Mesenchymal stem cell (in vitro differentiated cells and primary cell): ENCODE measurements at regions not wholly inside any gene's neighbourhood (a gene's known extent, or its start where the extent isn't known, plus 50 kb on each side); places are given as distances from the start of the nearest gene placed in this dataset.
A peak's percentile ranks its signal among the peaks of the same experiment; 100 is the strongest.

Source experiments
- DNase-seq: peaks from one replicate; pipeline ENCODE4 v3.0.0-alpha.2; 2013
- H2AFZ ChIP-seq: one replicate; pipeline ENCODE4 v1.6.1; 2013; ENCODE audit warnings: low read depth, mild to moderate bottlenecking, control low read depth, inconsistent platforms, low read length, moderate library complexity
- H2AK5ac ChIP-seq: 2 replicates; pipeline ENCODE4 v1.6.1; 2013; ENCODE audit warnings: low read length, moderate library complexity, mild to moderate bottlenecking, inconsistent platforms; ENCODE audit not compliant: severe bottlenecking
- H2BK120ac ChIP-seq: one replicate; pipeline ENCODE4 v1.6.1; 2013; ENCODE audit warnings: low read depth, mild to moderate bottlenecking, inconsistent platforms, low read length, moderate library complexity
- H2BK12ac ChIP-seq, 2 experiments: one replicate each; pipeline ENCODE4 v1.6.1; 2013; ENCODE audit warnings: inconsistent platforms in 2 of 2, low read length in 2 of 2, mild to moderate bottlenecking in 2 of 2, moderate library complexity in 2 of 2, control low read depth in 1 of 2
- H2BK15ac ChIP-seq: one replicate; pipeline ENCODE4 v1.6.1; 2013; ENCODE audit warnings: mild to moderate bottlenecking, low read depth, inconsistent platforms; ENCODE audit not compliant: poor library complexity, severe bottlenecking
- H2BK5ac ChIP-seq: 2 replicates; pipeline ENCODE4 v1.6.1; 2013; ENCODE audit warnings: low read depth, mild to moderate bottlenecking, low read length, control low read depth, inconsistent platforms; ENCODE audit not compliant: poor library complexity, severe bottlenecking
- H3K14ac ChIP-seq, 2 experiments: one replicate each; pipeline ENCODE4 v1.6.1; 2013; ENCODE audit warnings: inconsistent platforms in 2 of 2, low read length in 2 of 2, control low read depth in 1 of 2, mild to moderate bottlenecking in 1 of 2, moderate library complexity in 1 of 2
- H3K18ac ChIP-seq, 2 experiments: one replicate each; pipeline ENCODE4 v1.6.1; 2013; ENCODE audit warnings: inconsistent platforms in 2 of 2, low read length in 2 of 2, control low read depth in 1 of 2, low read depth in 1 of 2, mild to moderate bottlenecking in 1 of 2
- H3K23ac ChIP-seq, 2 experiments: one replicate each; pipeline ENCODE4 v1.6.1; 2013; ENCODE audit warnings: inconsistent platforms in 2 of 2, low read length in 2 of 2, mild to moderate bottlenecking in 2 of 2, moderate library complexity in 2 of 2, control low read depth in 1 of 2
- H3K27ac ChIP-seq: 2 replicates; pipeline ENCODE4 v1.5.1; 2013; ENCODE audit warnings: mild to moderate bottlenecking, moderate library complexity, low read length, control low read depth, inconsistent platforms; ENCODE audit not compliant: poor library complexity, severe bottlenecking
- H3K27me3 ChIP-seq, 2 experiments: 2 replicates each; pipeline versions ENCODE4 v1.6.1 to v1.7.0; 2013; ENCODE audit warnings: low read length in 2 of 2, mild to moderate bottlenecking in 2 of 2, moderate library complexity in 2 of 2, control low read depth in 1 of 2, inconsistent platforms in 1 of 2; ENCODE audit not compliant: control insufficient read depth in 1 of 2, insufficient read depth in 1 of 2
- H3K36me3 ChIP-seq, 2 experiments: 2 replicates each; pipeline versions ENCODE4 v1.6.1 to v1.7.0; 2013; ENCODE audit warnings: low read length in 2 of 2, control low read depth in 1 of 2, inconsistent platforms in 1 of 2, low read depth in 1 of 2, mild to moderate bottlenecking in 1 of 2; ENCODE audit not compliant: insufficient read depth in 2 of 2, control insufficient read depth in 1 of 2
- H3K4ac ChIP-seq, 2 experiments: one replicate each; pipeline ENCODE4 v1.6.1; 2013; ENCODE audit warnings: inconsistent platforms in 2 of 2, low read length in 2 of 2, mild to moderate bottlenecking in 2 of 2, moderate library complexity in 2 of 2, control low read depth in 1 of 2, low read depth in 1 of 2
- H3K4me1 ChIP-seq: 2 replicates; pipeline ENCODE4 v1.6.1; 2013; ENCODE audit warnings: low read depth, low read length, control low read depth; ENCODE audit not compliant: control insufficient read depth, insufficient read depth
- H3K4me2 ChIP-seq: 2 replicates; pipeline ENCODE4 v1.6.1; 2013; ENCODE audit warnings: low read length, mild to moderate bottlenecking, inconsistent platforms; ENCODE audit not compliant: poor library complexity, severe bottlenecking
- H3K4me3 ChIP-seq, 2 experiments: 2 replicates each; pipeline versions ENCODE4 v1.5.1 to v1.7.0; 2013; ENCODE audit warnings: low read length in 2 of 2, mild to moderate bottlenecking in 2 of 2, control low read depth in 1 of 2, low read depth in 1 of 2; ENCODE audit not compliant: insufficient read depth in 1 of 2
- H3K79me1 ChIP-seq: replicated peaks from 2 replicates; pipeline ENCODE4 v1.6.1; 2013; ENCODE audit warnings: mild to moderate bottlenecking, control low read depth, low read length, inconsistent platforms; ENCODE audit not compliant: poor library complexity, severe bottlenecking
- H3K9ac ChIP-seq: 2 replicates; pipeline ENCODE4 v1.7.0; 2013; ENCODE audit warnings: mild to moderate bottlenecking, low read length, moderate library complexity
- H3K9me3 ChIP-seq: 2 replicates; pipeline ENCODE4 v1.7.0; 2013; ENCODE audit warnings: mild to moderate bottlenecking, low read length; ENCODE audit not compliant: control insufficient read depth
- H4K8ac ChIP-seq: one replicate; pipeline ENCODE4 v1.6.1; 2013; ENCODE audit warnings: inconsistent platforms, mild to moderate bottlenecking, low read length, moderate library complexity
- H4K91ac ChIP-seq: one replicate; pipeline ENCODE4 v1.6.1; 2013; ENCODE audit warnings: mild to moderate bottlenecking, low read length, inconsistent platforms
- WGBS: methylation state at CpG from one replicate; pipeline ENCODE4 v1.1.7; 2013; ENCODE audit warnings: mixed read lengths; 5-methylcytosine and 5-hydroxymethylcytosine counted together

DNA sequence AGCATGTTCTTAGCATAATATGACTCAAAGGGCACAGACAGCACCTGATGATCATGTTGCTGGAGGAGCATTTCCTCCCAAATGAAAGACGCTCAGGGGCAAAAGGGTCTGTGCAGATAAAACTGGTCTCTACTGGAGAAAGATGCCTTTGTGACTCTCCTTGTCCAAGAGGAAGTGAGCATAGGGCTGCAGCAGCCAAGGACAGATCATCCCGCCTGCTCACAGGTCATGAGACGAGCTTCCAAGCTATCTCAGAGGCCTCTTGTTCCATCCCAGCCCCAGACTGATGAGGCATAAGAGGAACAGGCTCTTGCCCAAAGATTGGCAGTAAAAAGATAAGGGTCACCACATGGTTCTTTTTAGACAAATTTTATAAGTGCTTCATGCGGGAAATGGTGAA, 141.8 kb downstream of the KATNIP start:
- Histone ChIP-seq H3K4ac (no peak overlapping the region), H2BK120ac (no peak overlapping the region), H3K14ac (no peak overlapping the region), H3K27ac (no peak overlapping the region), H3K18ac (no peak overlapping the region), H4K8ac (no peak overlapping the region), H3K23ac (no peak overlapping the region), H3K27me3 (no peaks in the 10 kb centered on the region), H2BK15ac (no peak overlapping the region), H3K79me1 (no peaks in the 10 kb centered on the region), H2BK12ac (no peak overlapping the region), H3K4me3 (no peak overlapping the region), H2BK5ac (no peak overlapping the region), H3K9ac (no peak overlapping the region), H3K4me1 (no peaks in the 10 kb centered on the region), H2AK5ac (no peak overlapping the region), H2AFZ (no peak overlapping the region), H3K9me3 (no peaks in the 10 kb centered on the region), H4K91ac (no peak overlapping the region), H3K36me3 (peaks cover 2 to 16% of the 10 kb centered on the region in 2 experiments), H3K4me2 (no peak overlapping the region)
- WGBS, result 92% methylated on average over 4 of the region's 4 CpGs
- DNase-seq, result no peak

- Histone ChIP-seq H3K4me3 (no peak overlapping the region), H3K14ac (no peak overlapping the region), H3K4me1 (no peaks in the 10 kb centered on the region), H2AK5ac (no peak overlapping the region), H3K36me3 (peaks cover 2 to 16% of the 10 kb centered on the region in 2 experiments), H3K9me3 (no peaks in the 10 kb centered on the region), H3K27ac (no peak overlapping the region), H2BK15ac (no peak overlapping the region), H3K27me3 (no peaks in the 10 kb centered on the region), H2AFZ (no peak overlapping the region), H3K79me1 (no peaks in the 10 kb centered on the region), H3K23ac (no peak overlapping the region), H3K9ac (no peak overlapping the region), H3K4me2 (no peak overlapping the region), H4K91ac (no peak overlapping the region), H3K18ac (no peak overlapping the region), H2BK5ac (no peak overlapping the region), H4K8ac (no peak overlapping the region), H2BK12ac (no peak overlapping the region), H3K4ac (no peak overlapping the region), H2BK120ac (no peak overlapping the region)
- DNase-seq, result no peak
- 90% methylated on average over 10 of the region's 10 CpGs for WGBS
Measured at GRCh38 chr16:27692576-27692975, 142.6 kb downstream of the KATNIP start.

DNA sequence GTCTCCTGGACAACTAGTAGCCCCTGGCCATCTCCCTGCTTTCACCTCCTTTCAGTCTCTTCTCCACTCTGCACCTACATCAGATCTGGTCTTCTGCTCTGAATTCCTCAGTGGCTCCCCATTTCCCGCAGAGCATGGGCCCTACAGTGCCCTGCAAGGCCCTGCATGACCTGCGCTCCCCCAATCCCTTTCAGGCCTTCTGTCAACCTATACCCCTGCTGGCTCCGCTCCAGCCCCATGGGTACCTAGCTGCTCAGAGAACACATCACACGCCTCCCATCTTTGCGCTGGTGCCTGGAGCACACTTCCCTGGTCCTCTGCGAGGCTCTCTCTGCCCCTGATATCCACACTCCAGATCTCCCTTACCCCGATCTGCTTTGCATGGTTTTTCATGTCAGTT, 145.2 kb downstream of the KATNIP start:
- no peak overlapping the region for H2BK15ac ChIP-seq
- no peaks in the 10 kb centered on the region for H3K79me1 ChIP-seq
- no peak overlapping the region for H3K14ac ChIP-seq
- no peak for DNase-seq
- H2AFZ ChIP-seq, result no peak overlapping the region
- H2AK5ac ChIP-seq, result no peak overlapping the region
- peak overlapping the region in 1 of 2 experiments; percentile 9 for H3K4ac ChIP-seq
- no peaks in the 10 kb centered on the region for H3K4me1 ChIP-seq
- H4K91ac ChIP-seq, result peak overlapping the region; percentile 22
- H3K18ac ChIP-seq, result peak overlapping the region in 1 of 2 experiments; percentile 11
- no peak overlapping the region for H2BK12ac ChIP-seq
- no peak overlapping the region for H4K8ac ChIP-seq
- no peak overlapping the region for H3K27ac ChIP-seq
- H3K27me3 ChIP-seq, result no peaks in the 10 kb centered on the region
- no peak overlapping the region for H3K9ac ChIP-seq
- WGBS, result 97% methylated on average over 6 of the region's 7 CpGs
- H3K36me3 ChIP-seq, result peaks cover 15 to 28% of the 10 kb centered on the region in 2 experiments
- H2BK5ac ChIP-seq, result no peak overlapping the region
- no peak overlapping the region for H2BK120ac ChIP-seq
- no peak overlapping the region for H3K4me3 ChIP-seq
- H3K9me3 ChIP-seq, result no peaks in the 10 kb centered on the region
- no peak overlapping the region for H3K4me2 ChIP-seq
- H3K23ac ChIP-seq, result no peak overlapping the region

DNA sequence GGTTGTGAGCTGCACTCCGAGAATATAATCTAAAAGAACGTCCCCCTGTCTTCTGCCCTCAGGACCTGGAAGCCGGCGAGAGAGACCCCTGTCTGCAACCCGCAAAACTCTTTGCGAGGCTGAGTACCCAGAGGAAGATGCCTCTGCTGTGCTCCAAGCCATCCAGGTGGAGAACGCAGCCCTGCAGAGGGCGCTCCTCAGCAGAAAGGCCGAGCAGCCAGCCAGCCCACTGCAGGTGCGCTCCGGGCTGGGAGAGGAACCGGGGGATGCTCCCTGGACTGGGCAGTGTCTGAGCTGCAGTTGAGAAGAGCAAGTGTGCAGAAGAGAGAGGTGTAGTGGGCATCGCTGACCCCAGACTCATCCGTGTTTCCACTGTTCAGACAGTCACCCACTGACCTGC, 148.3 kb downstream of the KATNIP start:
- Histone ChIP-seq H2AFZ (no peak overlapping the region), H4K8ac (no peak overlapping the region), H3K9ac (no peak overlapping the region), H3K27ac (no peak overlapping the region), H2BK5ac (no peak overlapping the region), H3K79me1 (no peaks in the 10 kb centered on the region), H2AK5ac (no peak overlapping the region), H2BK15ac (no peak overlapping the region), H2BK12ac (no peak overlapping the region), H3K27me3 (no peaks in the 10 kb centered on the region), H2BK120ac (no peak overlapping the region), H3K4me1 (peaks cover 4% of the 10 kb centered on the region), H3K4me3 (no peak overlapping the region), H4K91ac (no peak overlapping the region), H3K4ac (no peak overlapping the region), H3K14ac (no peak overlapping the region), H3K23ac (no peak overlapping the region), H3K4me2 (no peak overlapping the region), H3K18ac (no peak overlapping the region), H3K9me3 (no peaks in the 10 kb centered on the region), H3K36me3 (peaks cover 27 to 37% of the 10 kb centered on the region in 2 experiments)
- DNase-seq, result no peak
- WGBS, result 41% methylated on average over 11 of the region's 14 CpGs
